NCI-H2196 treated with DMSO at 0.1 percent for 48 hours (cell line): ENCODE measurements at regions not wholly inside any gene's neighbourhood (a gene's known extent, or its start where the extent isn't known, plus 50 kb on each side); places are given as distances from the start of the nearest gene placed in this dataset.
A peak's percentile ranks its signal among the peaks of the same experiment; 100 is the strongest.

Source experiments
- DNase-seq: peaks from one replicate; lab custom pipeline; 2025; ENCODE audit not compliant: unreplicated experiment; lab: John Stamatoyannopoulos, UW

DNA sequence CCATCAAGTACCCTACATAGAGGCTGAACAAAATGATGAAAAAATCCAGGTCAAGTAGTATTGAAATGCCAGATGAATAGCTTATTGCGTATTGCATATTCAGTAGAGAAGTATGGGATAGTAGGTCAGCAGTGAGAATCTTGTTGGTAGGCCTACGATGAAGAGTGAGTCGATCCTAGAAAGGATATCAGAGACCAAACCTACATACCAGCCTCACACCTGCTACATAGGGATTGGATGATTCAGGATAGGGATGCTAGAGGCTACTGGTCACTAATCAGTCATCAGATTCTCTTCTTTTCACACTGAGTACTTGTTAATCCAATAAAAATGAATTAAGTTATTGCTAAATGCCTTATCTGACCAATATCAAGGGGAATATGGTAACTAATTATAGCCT lies 274.5 kb downstream of the DSEL start:
- DNase-seq, result no peak

DNA sequence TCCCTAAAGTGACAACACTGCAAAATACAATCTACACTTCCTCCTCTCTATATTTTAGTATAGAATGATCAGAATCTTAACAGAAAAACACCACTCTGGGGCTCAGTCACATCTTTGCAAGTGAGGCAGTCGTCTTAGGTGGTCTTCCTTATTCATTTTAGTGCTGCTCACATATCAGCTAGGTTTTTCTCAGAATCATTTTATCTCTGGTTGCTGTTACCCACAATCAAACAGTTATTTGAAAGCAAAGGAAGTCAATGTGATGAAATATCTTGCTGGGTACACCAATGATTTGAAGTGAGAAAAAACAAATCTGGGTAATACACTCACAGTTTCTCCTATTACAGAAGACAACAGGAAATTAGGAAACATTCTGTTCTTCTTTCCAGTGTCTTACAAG lies 275.2 kb downstream of the DSEL start:
- no peak for DNase-seq

DNA sequence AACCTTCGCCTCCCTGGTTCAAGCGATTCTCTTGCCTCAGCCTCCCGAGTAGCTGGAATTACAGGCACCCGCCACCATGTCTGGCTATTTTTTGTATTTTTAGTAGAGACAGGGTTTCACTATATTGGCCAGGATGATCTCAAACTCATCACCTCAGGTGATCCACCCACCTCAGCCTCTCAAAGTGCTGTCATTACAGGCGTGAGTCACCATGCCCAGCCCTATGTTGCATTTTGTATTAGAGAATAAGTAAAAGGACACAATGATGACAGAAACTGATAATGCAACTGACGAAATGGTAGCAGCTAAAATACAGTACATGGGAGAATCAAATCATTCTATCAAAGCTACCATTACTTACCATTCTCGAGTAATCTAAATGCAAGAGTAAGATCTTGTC lies 276.7 kb downstream of the DSEL start:
- DNase-seq, result no peak

DNA sequence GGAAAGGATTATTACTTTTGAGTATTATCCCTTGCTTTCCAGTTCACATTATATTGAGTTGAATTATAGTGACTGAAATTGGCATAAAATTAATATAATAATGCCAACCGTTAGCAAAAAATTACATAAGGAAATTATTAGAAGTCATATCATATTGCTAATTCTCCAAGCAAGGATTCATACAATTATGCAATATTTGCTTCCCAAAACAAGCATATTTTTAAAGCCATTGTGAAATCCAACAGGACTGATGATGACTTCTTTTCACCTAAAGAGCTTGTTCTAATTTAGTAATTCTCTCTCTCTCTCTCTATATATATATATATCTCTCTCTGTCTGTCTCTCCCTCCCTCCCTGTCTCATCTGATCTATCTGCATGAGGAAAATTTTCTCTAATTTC lies 283.5 kb downstream of the DSEL start:
- no peak for DNase-seq

DNA sequence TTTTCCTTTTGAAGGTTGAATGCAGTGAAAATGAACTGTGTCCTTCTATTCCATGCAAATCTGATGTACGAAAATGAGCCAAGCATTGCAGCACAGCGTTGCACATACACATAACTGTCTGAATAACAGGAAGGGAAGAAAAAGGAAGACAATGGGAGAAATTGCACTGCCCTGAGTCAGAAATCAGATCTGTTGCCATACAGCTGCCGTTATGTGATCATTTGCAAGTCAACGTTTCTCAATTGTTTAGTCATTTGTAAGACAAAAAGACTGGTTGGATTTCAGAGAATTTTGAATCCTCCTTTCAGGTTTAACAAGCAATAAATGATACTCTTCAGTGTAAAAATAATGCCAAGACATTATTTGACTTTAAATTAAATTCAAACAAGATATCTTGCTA lies 284.1 kb downstream of the DSEL start:
- DNase-seq, result no peak

DNA sequence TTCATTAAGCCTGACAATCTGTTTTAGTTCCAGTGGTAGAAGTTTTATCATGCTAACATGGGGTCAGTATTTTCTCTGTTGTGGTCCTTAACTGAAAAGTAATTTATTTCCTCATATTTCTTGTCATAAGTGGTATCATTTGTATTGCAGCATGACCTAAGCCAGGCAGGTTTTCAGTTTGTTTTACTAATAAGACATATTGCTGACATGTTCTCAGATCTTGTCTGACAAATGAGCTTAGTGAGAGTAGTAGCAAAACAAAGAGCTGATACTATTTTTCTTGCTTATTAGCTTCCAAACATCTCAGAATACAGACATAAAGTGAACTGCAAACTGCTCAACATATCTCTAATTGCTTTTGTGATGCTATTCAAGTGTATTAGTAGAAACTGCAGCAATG lies 293.6 kb downstream of the DSEL start:
- no peak for DNase-seq

DNA sequence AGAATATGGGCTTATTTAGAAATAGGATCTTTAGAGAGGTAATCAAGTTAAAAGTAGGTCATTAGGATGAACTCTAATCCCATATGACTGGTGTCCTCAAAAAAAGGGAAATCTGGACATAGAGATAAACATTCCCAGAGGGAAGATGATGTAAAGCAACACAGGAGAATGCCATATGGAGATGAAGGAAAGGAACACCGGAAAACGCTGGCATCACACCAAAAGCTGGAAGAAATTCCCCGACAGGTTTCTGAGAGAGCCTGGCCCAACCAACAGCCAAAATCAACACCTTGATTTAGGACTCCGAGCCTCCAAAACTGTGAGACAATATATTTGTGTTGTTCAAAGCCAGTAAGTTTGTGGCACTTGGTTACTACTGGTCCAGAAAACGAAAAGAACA lies 296.7 kb downstream of the DSEL start:
- no peak for DNase-seq

DNA sequence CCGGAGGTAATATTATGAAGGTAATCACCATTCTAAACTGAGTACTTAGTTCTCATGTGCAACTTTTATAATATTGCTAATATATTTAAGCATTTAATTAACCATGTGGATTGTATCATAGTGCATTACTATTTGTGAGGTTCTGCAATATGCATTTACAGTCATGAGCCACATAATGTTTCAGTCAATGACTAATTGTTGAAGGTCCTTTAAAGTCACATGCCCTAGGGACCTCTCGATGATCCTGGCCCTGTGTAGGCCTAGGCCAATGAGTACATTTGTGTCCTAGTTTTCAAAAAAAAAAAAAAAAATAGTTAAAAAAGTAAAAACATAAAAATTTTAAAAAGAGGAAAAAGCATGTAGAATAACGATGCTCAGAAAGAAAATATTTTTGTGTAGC lies 298.0 kb downstream of the DSEL start:
- no peak for DNase-seq

DNA sequence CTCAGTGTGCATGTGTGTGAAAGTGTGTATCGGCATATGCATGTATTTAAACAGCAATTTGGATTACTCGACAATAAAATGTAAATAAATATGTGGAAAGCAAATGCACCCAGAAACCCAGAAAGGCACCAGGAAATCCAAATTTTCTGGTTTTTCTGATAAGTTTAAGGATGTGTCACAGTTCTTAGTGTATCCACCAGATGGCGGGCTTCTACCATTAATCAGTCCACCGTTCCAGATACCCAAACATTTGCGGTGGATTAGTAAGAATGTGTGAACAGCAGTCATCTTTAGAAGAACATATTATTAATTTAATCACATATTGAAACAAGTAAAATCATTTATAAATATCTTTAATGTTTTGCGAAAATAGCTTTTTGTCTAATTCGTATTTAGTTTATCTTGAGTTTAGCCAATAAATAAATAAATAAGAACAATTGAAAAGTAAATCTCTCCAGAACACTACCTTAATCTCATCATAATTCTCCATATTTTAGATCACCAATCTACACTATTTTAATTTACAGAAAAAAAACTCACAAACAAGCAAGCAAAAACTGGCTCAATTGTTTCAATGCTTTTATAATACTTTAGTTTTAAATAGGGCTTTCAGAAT lies 298.9 kb downstream of the DSEL start:
- peak; percentile 5 for DNase-seq

DNA sequence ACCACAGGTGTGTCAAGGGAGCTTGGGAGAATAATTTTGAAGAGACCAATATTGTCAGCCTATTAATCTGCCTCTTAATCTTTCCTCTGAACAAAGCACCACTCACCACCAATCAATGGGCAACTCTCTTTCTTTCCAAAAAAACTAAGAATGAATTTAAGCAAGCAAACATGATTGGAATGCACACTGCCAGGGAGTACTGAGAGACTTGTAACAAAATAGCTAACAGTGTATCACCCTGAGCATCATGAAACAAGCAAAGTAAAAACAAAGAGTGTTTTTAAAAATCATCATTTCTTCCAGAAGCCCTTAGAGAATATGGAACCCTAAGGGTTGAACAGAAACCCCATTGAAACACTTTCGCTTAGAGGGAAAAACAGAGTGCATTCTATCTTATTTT lies 299.7 kb downstream of the DSEL start:
- no peak for DNase-seq

DNA sequence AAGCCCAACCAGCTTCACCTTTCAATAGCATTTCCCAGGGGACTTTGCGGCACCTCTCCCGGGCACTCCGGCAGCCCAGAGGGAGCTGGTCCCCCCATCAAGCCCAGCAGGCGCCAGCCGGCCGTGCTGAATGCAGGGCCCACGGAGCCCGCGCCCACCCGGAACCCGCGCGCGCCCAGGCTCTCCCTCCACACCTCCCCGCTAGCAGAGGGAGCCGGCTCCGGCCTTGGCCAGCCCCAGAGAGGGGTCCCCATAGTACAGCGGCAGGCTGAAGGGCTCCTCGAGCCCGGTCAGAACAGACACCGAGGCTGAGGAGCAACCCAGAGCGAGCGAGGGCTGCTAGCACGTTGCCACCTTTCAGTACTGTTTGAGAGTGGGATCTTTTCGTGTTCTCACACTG lies 300.8 kb downstream of the DSEL start:
- DNase-seq, result no peak

DNA sequence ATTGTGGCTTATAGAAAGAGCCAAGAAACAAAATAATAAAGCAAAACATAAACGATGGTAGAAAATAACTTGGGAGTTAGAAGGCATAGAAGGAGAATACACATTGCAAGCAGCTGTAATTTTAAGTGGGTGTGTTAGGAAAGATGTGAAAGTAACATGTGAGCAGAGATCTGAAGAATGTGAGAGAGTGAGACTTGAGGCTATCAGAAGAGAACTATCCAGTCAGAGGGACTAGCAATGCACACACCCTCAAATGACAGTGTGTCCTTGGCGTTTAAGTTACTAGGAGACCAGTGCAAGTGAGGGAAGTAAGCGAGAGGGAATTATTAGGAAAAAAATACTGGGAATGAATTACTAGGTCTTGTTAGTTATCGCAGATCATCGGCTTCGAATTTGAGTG lies 304.9 kb downstream of the DSEL start:
- no peak for DNase-seq

DNA sequence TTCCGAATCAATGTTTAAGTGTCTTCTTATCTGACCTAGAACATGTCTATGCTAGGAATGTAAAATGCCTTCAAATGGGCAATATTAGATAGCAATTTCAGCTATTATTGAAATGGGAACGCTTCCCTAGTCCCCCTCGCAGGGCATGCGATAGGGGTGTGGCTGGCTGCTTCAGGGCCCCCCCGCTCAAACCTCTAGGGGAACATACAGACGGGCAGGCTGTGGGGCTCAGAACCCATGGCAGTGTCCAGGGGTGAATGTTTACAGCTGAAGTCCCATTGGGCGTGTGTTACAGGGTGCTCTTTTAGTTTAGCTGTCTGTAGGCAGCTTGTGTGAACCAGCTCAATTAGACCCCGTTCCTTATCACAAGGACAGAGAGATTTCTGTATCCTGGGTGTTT lies 315.9 kb downstream of the DSEL start:
- DNase-seq, result no peak

DNA sequence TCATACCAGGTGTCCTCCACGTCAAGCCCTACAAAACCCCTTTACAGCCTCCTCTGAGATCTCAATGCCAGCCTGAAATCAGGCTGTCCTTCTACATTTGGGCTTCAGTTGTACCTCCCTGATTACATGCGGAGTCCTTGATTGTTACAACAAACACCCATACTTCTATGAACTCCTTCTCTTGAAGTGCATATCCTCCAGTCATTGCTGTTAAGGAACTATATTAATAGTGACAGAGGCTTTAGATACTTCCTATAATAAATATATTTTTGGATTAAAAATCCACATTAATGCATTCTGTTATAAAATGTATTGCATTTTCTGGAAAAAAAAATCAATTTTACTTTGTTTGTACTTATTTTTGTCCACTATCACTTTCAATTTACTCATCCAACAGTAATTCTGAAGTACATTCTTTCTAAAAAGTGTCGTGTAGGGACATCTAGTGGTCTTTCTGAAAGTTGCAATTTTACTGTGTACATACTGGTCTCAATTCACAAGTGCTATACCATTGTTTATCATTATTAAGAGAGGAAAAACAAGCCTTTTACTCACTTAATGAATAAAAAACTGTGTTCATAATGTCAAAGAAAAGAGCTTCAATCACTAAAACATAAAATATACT lies 316.4 kb downstream of the DSEL start:
- peak; percentile 57 for DNase-seq

DNA sequence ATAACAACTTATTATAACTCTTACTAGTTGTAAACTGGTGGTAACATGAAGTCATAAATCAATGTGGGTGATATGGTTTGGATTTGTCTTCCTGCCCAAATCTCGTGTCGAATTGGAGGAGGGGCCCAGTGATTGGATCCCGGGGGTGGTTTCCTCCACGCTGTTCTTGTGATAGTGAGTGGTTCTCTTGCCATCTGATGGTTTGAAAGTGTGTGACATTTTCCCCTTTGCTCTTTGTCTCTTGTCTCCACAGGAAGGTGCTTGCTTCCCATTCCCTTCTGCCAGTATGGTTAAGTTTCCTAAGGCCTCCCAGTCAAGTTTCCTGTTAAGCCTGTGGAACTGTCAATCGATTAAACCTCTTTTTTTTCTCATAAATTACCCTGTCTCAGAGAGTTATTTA lies 321.6 kb downstream of the DSEL start:
- no peak for DNase-seq

DNA sequence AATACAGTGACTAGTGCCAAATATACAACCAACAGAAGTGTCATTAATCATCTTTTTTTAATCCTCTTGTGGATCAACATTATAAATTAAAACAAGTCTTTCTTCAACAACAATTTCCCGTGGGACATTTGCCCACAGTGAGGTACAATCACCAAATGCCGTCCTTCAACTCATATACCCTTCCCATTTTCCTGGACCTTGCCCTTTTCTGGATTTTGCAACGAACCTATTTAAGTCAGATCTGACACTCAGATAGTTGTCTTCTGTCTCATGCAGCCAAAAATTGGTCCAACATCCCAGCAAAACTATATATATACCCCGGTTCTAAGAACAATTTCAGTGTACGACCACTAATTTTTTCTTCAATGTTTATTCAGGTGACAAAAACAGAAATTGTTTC lies 324.0 kb downstream of the DSEL start:
- no peak for DNase-seq

DNA sequence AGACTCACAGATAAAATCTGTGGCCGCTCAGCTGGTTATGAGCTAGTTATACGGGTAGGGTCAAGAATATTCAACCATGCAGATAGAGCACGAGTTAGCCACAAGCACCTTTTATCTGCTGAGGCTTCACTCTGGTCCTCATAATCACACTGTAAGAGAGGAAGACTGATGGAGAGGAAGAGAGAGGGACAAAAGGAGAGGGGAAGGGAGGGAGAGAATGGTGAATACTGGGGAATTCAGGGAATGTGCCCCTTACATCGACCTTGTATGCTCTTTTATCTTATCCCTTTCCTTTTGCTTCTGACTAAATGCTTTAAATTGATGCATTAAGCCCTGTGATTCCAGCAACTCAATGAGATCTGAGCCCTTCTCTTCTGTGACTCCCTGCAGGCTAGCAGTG lies 333.1 kb downstream of the DSEL start:
- DNase-seq, result no peak

DNA sequence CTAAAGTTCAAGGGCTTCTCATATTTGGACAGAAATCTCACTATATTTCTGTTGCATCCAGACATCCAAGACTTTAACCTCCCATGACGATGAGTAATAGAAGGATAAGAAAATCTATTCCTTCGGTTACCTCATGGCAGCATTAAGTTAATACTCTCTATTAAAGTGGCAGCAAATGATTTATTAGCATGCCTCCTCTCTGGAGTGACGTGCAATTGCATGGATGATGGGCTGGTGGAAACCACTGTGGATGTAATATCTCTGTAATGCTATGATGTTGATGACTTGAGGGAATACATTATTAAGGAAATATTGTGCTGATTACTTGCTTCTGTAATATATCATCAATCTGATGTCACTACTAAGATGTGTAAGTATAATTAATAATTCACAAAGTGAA lies 336.8 kb downstream of the DSEL start:
- no peak for DNase-seq

DNA sequence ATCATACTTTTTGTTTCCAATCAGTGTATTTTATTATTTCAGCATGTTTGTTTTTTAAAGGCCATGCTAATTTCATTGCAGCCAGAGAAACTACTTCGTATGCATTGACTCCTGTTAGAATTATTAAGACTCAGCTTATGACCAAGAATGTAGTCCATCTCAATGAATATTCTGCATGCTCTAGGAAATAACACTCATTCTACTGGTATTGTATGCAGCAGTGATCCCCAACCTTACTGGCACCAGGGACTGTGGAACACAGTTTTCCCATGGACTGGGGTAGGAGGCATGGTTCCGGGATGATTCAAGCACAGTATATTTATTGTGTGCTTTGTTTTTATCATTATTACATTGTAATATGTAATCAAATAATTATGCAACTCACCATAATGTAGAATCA lies 356.9 kb downstream of the DSEL start:
- DNase-seq, result no peak

DNA sequence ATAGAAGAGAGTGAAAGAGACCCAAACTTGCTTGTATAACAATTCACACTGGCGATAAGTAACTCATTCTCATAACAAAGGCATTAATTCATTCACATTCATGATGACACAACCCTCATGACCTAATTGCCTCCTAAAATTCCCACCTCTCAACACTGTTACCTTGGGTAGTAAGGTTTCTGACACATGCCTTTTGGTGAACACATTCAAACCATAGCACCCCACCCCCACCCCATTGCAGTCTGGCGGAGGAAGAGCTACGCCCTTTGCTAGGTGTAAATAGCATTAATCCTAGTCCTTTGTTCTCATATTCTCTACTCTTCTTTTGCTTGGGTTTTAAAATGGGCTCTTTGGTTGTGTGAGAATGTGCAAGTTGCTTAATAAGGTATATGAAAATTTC lies 361.5 kb downstream of the DSEL start:
- DNase-seq, result no peak

DNA sequence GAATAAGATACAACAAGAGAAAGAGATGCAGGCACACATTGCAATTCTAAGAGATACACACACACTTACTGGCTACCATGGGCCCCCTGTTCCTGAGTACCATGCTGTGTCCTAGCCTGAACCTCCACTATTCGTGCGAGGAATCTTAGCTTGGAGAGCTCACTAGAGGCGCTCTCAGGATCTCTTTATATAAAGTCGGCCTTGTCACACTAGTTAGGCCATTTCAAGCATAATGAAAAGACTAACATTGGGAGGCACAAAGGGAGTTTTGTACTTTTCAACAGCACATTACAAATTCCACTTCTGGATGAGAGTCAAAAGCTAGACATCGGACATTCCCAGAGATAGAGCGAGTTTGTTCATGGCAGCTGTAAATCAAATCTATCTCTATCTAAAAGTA lies 365.2 kb downstream of the DSEL start:
- DNase-seq, result no peak

DNA sequence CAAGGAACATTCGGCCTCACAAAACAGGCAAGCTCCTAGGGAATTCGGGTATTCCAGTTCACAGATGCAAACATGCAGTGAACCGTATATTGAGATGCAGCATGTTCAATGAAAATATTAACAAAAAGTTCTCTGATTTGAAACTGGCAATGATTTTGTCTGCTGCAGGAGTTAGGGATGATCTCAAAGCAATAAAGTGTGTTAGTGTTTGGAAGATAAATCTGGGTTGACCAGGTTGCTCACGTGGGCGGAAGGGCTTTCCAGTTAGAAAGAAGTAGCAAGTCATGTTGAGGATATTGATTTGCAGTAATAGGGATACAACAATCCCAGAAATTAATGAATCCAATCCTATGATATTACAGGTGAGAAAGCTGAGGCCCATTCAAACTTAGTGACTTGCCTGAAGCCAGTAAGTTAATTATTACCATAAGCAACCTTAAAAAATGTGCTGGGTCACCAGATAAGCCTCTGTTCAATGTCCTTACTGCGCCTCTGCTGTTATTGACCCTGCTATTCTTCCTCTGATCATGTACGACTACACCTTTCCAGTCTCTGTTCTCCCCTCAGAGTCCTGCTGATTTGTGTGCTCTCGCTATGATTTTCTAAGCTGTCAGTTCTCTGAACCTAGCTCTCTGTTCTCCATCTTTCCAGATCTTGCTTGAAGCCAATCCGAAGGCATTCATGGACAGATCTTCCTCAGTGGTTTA lies 370.8 kb downstream of the DSEL start:
- no peak for DNase-seq

DNA sequence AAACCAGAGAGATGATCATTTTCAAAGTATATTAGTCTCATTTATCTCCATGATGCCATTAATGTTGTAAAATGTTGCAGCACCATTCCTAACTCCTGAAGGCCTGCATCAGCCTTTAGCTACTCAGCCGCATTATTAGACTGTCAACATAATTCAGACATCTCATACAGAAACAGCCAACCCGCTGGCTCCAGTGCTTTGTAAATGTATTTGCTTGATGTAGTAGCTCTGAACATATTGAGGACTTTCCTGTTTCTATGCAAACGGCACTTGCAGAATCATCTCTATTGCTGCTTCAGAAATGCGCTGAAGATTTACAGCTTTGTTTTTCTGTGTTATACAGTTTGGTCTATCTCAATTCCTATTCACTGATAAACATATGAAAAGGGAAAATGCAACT lies 372.2 kb downstream of the DSEL start:
- DNase-seq, result no peak
